Right ventricle myocardium superior (tissue), 1 donor: ENCODE measurements at regions not wholly inside any gene's neighbourhood (a gene's known extent, or its start where the extent isn't known, plus 50 kb on each side); places are given as distances from the start of the nearest gene placed in this dataset.

Source experiments
- ATAC-seq: fragments of 200-7000 bp; cut with Tn5 transposase; one replicate; pipeline ENCODE4 v1.9.1; 2020; ENCODE audit warnings: mild to moderate bottlenecking; ENCODE audit not compliant: poor library complexity
- DNase-seq: peaks from one replicate; pipeline ENCODE4 v3.0.0-alpha.2; 2020
- intact Hi-C: fragments of 100-400 bp; cut with DNase I; formaldehyde crosslinking; loops from one replicate; pipeline ENCODE4 v1.11.2; 2022
- donor health status: DM: no; HTN: yes; CAD: no; lungs with severe emphysema.

DNA sequence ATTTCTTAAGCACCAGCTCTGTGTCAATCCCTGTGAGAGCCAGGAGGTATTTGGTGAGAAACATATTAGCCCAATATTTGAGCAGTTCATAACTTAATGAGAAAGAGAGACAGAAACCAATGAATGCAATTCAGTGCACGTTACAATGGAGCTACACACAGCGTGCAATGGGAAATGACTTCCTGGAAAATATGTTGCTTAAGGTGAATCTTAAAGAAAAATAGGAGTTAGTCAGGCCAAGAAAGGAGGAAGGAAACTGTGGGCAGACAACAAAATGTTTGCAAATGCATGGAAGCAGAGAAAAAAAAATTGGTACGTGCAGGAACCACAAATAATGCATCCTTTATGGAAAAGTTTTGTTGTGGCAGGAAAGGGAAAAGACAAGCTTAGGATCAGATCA is 481.7 kb downstream of the BCAT1 start:
- ATAC-seq (no peak), DNase-seq (no peak)
- intact Hi-C loops: no loop called here

DNA sequence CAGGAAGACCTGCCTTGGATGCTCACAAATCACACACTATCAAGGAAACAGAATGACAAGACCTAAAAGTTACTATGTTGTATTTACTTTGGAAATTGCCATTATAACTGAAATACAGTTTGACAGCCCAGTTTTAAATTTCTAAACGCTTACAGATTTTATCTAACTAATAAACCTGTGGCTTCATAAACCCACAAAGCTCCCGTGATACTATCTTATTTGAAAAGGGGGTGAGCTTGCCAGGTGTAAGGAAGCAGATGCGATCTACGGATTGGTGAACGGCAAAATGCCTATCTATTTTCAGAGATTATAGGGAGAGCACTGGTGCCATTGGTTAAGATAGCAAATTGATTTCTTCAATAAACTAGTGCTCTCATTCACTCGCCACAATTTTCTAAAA is 485.5 kb downstream of the BCAT1 start:
- intact Hi-C loops: no loop called here
- ATAC-seq (no peak), DNase-seq (no peak)

GRCh38 chr12:24462946-24463345 is 486.0 kb downstream of the BCAT1 start:
- no peak for DNase-seq
- no peak for ATAC-seq
- intact Hi-C loops: no loop called here

DNA sequence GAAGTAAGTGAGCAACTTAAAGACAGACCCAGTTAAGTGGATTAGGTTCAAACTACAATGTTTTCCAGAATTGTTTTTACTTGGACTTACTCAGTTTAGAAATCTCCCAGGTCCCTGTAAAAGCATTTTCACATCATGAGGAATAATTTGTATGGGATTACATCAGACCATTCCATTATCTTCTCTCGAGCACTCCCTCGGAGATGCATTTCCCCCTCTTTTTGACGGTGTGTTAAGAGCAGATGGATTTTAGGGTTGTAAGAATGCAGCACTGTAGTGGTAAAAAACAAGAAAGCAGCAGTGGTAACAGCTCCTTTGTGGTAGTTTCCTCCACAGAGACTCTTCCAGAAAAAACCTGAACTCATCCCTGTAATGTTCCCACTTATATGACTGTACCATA is 488.4 kb downstream of the BCAT1 start:
- intact Hi-C loops: no loop called here
- ATAC-seq: no peak
- DNase-seq: no peak

- DNase-seq (no peak), ATAC-seq (no peak)
- intact Hi-C loops: no loop called here
Measured at GRCh38 chr12:24460099-24460498, 488.8 kb downstream of the BCAT1 start.

DNA sequence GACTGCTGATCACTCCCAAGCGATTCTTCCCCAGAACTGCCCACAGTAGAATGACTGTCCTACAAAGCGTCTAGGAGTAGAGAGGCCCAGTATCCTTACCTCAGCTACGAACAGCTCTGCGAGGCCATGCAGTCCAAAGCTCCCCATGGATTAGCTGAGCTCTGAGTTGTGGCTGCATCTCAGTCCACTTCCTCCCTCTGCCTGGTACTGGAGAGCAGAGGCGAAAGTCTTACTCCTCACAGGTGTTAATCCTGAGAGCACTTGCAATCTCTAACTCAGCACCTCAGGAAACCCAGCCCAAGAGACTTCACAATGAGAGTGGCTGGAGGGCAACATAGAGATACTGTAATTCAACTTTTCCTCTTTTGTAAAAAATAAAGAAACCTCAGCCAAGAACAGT is 493.1 kb downstream of the BCAT1 start:
- intact Hi-C loops: no loop called here
- ATAC-seq (no peak), DNase-seq (no peak)

DNA sequence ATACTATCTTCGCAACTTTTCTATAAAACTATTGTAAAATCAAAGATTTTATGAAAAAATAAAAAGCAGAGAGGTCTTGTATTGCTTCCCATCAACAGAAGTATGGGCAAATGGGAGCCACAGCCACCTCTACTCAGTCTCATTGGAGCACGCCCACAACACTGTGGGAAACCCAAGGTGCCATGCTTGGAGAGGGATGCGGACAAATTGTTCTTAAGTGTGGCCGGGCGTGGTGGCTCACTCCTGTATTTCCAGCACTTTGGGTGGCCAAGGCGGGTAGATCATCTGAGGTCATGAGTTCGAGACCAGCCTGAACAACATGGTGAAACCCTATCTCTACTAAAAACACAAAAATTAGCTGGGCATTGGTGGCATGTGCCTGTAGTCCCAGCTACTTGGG is 498.2 kb upstream of the SOX5 start:
- DNase-seq (no peak), ATAC-seq (no peak)
- intact Hi-C loops: no loop called here

DNA sequence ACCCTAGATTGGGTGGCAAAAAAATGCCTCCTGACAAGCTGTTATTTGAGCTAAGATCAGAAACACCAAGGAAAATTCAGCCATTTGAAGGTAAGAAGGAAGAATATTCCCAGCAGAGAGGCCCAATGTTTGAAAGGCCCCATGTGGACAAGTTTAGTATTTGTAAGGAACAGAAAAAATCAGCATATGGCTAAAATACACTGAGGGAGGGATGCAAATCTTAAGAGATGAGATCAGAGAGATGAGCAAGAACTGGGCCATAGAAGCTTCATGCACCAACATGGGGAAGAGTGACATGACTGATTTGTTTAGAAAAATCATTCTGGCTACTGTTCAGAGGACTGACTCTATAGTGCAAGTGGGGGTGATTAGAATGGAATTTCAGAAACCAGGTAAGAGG is 496.8 kb upstream of the SOX5 start:
- intact Hi-C loops: no loop called here
- DNase-seq (no peak), ATAC-seq (no peak)

DNA sequence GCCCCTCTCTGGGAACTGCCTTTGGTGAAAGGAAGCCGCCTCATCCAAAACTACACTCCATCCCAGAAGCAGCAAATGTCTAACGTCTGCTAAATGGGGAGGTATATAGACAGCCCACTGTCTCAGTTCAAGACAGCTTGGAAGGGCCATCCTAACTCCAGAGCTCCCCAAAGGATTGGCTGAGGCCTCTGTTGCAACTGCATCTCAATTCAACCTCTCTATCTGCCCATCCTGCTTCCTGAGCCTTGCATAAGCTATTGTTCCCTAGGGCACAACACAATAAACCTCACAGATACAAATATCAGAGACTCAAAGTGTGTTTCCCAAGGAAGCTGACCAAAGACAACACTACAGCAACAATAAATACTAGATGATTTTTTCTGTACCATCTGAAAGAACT is 495.2 kb upstream of the SOX5 start:
- DNase-seq: no peak
- intact Hi-C loops: no loop called here
- ATAC-seq: no peak

DNA sequence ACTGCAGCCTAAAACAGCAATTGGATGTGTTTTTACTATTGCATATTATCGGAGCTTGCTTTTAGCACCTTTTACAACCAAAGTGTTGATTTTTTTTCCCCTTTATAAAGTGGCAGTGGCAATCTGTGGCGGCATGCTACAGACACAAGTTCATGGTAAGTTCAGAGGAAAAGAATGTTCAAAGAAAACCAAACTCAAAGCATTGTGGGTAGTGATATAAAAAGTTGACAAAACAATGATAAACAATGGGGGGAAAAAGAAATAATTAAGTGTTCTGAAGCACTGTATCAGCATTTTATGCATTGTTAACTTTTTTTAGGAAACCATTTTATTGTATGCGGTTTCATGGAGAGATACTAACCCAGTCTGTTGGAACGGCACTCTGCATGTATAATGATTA is 492.0 kb upstream of the SOX5 start:
- DNase-seq (no peak), ATAC-seq (no peak)
- intact Hi-C loops: no loop called here

GRCh38 chr12:24436667-24437066 is 487.2 kb upstream of the SOX5 start:
- intact Hi-C loops: no loop called here
- ATAC-seq (no peak), DNase-seq (no peak)

- DNase-seq (no peak), ATAC-seq (no peak)
- intact Hi-C loops: no loop called here
Measured at GRCh38 chr12:24431872-24432271, 482.4 kb upstream of the SOX5 start.

DNA sequence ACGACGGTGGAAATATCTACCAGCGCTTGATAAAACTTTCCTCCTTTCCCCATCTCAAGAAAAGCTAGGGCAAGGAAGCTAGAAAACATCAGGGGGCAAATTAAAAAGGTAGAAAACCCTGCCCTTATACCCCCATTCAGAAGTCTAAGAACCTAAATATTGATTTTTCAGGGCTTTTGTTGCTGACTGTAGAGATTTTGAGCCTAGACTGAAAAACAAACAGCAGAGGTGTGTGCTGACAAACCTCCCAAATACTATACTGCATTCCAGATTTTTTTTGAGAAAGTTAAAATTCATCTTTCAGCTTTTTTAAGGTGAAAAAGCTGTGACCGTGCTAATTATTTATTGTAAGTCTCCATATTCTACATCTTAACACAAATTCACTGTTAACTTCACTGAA is 478.3 kb upstream of the SOX5 start:
- ATAC-seq (no peak), DNase-seq (no peak)
- intact Hi-C loops: no loop called here

- ATAC-seq (no peak), DNase-seq (no peak)
Measured at GRCh38 chr12:24425601-24425970, 476.1 kb upstream of the SOX5 start.

GRCh38 chr12:24424889-24425600 is 475.6 kb upstream of the SOX5 start:
- DNase-seq (no peak), ATAC-seq (no peak)
- intact Hi-C loops: no loop called here

More at GRCh38 chr12:24425601-24425970, 476.1 kb upstream of the SOX5 start:
- intact Hi-C loops: no loop called here

- ATAC-seq (no peak), DNase-seq (no peak)
- intact Hi-C loops: no loop called here
Measured at GRCh38 chr12:24424376-24424775, 474.9 kb upstream of the SOX5 start.

- no peak for ATAC-seq
- DNase-seq: no peak
- intact Hi-C loops: no loop called here
Measured at GRCh38 chr12:24423611-24424010, 474.1 kb upstream of the SOX5 start.

- no peak for ATAC-seq
- DNase-seq: no peak
- intact Hi-C loops: no loop called here
Measured at GRCh38 chr12:24421759-24422158, 472.3 kb upstream of the SOX5 start.

- ATAC-seq (no peak), DNase-seq (no peak)
- intact Hi-C loops: no loop called here
Measured at GRCh38 chr12:24418157-24418556, 468.7 kb upstream of the SOX5 start.

GRCh38 chr12:24416423-24417109 is 467.1 kb upstream of the SOX5 start:
- intact Hi-C loops: no loop called here
- DNase-seq (no peak), ATAC-seq (no peak)

DNA sequence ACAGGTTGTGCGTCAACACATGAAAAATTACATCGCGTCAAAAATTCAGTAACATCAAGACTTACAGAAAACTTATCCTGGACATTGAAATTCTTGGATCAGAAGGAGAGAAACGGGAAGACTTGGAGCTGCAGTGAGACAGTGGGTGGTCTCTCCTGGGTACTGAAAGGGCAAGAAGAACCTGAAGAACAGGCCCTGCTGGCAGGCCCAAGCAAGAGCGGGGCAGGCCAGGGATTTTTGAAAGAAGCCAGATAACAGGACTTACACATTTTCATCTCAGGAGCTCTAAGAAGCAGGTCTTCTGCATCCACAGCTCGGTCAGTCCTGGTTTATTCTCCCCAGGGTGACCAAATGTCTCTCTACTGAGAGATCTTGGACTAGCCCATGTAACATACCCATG is 466.5 kb upstream of the SOX5 start:
- ATAC-seq (no peak), DNase-seq (no peak)
- intact Hi-C loops: no loop called here
